Nucleus accumbens (tissue), 56 donors: ENCODE measurements at regions not wholly inside any gene's neighbourhood (a gene's known extent, or its start where the extent isn't known, plus 50 kb on each side); places are given as distances from the start of the nearest gene placed in this dataset.

Experiments used
- DNase-seq, 56 donors: peaks; one replicate each; lab custom pipeline; 2025; lab: John Stamatoyannopoulos, UW

DNA sequence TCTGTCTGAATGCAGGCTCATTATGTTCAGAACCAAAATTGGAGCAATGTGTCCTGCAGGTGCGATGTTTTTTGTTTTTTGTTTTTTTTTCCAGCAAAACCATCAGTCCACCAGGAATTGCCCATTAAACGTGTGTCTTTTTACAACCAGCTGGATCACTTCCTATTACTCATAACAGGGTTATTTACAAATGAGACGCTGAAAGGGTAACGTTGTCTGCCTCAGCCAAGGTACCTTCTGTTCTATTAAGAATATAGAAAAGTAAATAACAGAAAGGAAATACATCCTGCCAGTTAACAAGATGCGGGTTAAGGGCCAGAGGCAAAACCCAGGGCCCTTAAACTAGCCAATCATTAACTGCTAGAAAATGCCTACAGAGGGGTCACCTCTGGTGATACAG is 590.4 kb downstream of the TBC1D4 start:
- no peak for DNase-seq

- DNase-seq: no peak
These were observed 592.6 kb downstream of the TBC1D4 start for GRCh38 chr13:74889321-74889720.

GRCh38 chr13:74886502-74886901 is 595.5 kb downstream of the TBC1D4 start:
- DNase-seq: peak in 1 of 56 donors; percentile 3

- DNase-seq: no peak
These were observed 598.1 kb downstream of the TBC1D4 start for GRCh38 chr13:74883834-74884233.

GRCh38 chr13:74871369-74872070 is 610.4 kb downstream of the TBC1D4 start:
- DNase-seq: no peak

DNA sequence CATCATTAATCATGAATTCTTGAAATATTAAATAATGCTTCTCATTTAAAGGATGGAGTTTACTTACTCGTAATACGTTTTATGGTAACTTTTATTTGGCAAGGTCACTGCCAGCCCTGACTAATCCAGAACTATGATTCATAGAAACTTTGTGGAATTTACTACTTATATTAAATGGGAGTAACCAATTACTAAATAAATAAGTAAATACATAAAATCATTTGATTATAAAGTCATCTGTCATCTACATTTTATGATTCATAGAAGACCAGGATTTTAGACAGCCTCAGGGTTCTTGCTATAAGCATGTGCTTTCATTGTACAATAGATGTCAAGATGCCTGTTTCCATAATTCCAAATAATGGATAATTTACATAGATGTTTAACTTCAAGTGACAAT is 611.1 kb downstream of the TBC1D4 start:
- DNase-seq: no peak

DNA sequence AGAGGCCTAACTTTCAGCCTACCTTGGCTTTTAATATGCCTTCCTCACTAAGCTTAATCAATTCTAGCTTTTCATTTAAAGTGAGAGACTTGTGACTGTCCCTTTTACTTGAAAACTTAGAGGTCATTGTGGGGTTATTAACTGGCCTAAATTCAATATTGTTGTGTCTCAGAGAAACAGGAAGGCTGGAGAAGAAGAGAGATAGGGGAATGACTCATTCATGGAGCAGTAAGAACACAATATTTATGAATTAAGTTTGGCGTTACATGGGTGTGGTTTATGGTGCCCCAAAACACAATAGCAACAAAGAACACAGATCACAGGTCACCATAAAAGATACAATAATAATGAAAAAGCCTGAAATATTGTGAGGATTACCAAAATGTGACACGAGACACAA is 612.1 kb downstream of the TBC1D4 start:
- no peak for DNase-seq

DNA sequence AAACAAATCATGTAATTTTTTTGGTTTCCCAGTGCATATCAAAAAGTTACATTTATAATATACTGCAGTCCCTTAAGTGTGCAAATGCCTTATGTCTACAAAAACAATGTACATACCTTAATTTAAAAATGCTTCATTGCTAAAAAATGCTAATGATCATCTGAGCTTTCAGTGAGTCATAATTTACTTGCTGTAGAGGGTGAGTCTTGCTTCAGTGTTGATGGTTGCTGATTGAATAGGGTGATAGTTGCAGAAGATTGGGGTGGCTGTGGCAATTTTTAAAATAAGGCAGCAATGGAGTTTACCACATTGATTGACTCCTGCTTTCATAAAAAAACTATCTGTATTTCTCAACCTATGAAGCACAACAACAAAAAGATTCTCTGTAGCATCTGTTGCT is 613.9 kb downstream of the TBC1D4 start:
- no peak for DNase-seq

DNA sequence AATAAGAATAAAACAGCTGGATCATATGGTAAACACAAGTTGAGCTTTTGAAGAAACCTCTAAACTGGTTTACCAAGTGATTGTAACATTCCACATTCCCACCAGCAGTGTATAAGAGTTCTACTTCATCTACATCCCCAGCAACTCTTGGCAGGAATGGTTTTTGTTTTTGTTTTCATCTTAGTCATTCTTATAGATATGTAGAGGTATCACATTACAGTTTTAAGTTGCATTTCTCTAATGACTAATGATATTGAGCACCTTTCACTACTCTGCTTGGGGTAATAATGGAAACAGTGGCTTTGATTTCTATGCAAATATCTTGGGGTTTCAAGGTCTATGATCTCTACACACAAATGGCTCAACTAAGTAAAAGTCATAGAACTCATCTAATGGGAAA is 614.5 kb downstream of the TBC1D4 start:
- no peak for DNase-seq

GRCh38 chr13:74866101-74866500 is 615.9 kb downstream of the TBC1D4 start:
- DNase-seq: no peak

- DNase-seq: no peak
These were observed 616.3 kb downstream of the TBC1D4 start for GRCh38 chr13:74865656-74866055.

GRCh38 chr13:74860789-74861188 is 621.2 kb downstream of the TBC1D4 start:
- DNase-seq: no peak

- DNase-seq: no peak
These were observed 631.1 kb downstream of the TBC1D4 start for GRCh38 chr13:74850893-74851292.

GRCh38 chr13:74847966-74848365 is 634.0 kb downstream of the TBC1D4 start:
- no peak for DNase-seq

DNA sequence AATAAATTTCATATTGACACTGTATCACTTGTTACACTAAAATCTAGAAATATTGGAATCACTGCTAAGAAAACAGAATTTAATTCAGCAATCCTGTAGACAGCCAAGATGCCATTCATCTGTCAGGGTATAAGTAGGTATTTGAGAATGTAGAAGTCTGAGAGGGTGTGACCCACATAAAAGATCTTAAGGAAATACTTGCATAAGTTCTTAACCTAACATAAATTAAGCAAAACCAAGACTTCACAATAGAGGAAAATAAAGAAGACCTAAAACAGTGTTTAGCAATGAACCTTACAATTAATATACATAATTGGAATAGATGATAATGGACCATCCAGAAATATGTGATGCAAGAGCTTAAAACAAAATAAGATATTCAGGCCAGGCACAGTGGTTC is 636.2 kb downstream of the TBC1D4 start:
- DNase-seq: no peak

DNA sequence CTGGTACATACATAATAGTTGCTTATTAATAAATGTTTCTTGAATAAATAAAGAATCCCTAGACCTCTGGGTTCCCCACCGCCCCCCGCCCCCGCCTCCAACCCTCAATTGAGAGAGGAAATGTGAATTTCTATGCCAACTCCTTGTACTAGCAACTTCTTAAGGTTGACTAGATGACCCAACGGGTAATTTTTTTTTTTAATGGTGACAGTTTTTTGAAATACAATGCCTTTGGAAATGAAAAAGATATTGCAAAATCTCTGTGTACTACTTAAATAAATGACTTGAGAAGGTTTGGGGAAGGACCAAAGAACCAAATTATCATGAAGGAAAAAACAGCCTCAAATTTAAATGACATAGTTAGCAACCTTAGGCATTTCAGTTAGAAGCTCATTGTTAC is 640.3 kb downstream of the TBC1D4 start:
- DNase-seq: no peak

- DNase-seq: no peak
These were observed 640.8 kb downstream of the TBC1D4 start for GRCh38 chr13:74841123-74841522.

DNA sequence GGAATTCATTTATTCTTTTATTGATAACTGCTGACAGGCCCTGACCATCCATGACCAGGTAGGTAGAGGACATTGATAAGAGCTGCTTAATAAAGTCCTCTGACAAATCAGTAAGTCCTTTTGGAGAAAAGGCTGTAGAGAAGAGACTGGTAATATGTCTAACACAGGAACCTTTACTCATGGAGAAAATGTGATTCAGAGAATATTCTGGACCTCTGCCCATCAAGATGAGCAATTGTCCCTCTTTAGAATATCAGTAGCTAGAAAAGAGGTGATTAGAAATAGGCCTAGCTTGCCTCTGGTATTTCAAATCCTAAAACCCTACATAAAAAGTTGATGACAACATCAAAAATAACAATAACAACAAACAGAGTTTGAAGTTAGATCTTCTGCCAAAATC is 642.3 kb downstream of the TBC1D4 start:
- DNase-seq: no peak

DNA sequence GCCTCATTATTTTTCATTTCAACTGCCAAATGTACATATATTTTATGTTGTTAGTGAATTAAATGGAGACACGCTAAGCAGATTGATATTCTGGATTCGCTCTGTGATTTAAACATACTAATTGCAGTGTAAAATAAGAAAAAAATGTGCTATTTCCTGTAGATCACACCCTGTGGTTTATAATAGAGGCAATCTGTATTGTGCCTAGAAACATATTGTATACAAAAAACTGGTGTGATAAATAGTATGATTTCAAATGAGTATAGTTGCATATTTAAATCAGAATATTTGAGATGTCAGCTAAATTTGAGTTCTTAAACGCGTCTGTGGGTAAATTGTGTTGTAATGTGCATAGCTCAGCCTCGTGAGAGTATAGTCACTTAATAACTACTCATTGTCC is 643.9 kb downstream of the TBC1D4 start:
- no peak for DNase-seq

GRCh38 chr13:74836628-74837027 is 645.3 kb downstream of the TBC1D4 start:
- DNase-seq: no peak

DNA sequence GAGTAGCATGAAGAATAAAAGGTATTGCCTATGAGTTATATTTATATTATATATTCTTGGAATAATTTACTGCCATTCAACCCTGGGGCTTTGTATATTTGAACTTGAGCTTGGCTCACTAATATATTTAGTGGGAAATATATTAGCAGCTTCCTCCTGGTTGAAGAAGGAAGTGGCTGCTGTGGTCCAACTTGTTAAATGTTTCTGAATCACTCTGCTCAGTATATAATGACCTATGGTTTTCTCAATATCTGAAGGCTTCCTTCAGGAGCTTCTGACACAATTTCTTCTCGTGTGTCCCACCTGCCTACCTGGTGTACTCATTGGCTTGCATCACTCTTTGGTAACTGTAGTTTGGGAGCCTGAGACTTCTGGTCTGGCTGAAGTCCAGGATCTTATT is 646.4 kb downstream of the TBC1D4 start:
- DNase-seq: no peak

DNA sequence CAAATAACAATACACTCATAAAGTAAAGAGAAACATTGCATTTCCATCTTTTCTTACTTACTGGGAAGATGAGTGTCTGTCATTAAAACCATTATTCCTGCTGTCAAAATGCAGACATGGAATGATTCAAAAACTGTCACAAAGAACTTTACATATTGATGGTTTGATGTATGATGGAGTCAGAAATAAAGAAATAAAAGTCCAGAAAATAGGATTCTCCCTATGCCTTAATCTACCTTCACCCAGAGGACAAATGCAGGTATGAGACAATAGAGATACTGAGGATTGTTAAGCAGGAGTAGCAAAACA is 656.1 kb downstream of the TBC1D4 start:
- DNase-seq: no peak
